A673 (cell line): ENCODE measurements at regions not wholly inside any gene's neighbourhood (a gene's known extent, or its start where the extent isn't known, plus 50 kb on each side); places are given as distances from the start of the nearest gene placed in this dataset.

ENCODE experiments used
- BruUV-seq: library from RNA; stranded (reverse); fragments of 400-500 nt; replicated peaks from 2 replicates; lab custom pipeline; 2021; lab: Mats Ljungman, UMichigan
- CTCF ChIA-PET: fragments of 300-600 bp; sonication (Branson Sonifier 250); formaldehyde crosslinking; loops from one replicate; lab custom pipeline; 2022; ENCODE audit warnings: antibody characterized with exemption; lab: Charles Lee
- POLR2A ChIA-PET: fragments of 300-600 bp; sonication (Branson Sonifier 250); formaldehyde crosslinking; loops from one replicate; lab custom pipeline; 2022; ENCODE audit warnings: antibody characterized with exemption; ENCODE audit not compliant: low non-redundant PET; lab: Charles Lee
- DNase-seq: peaks from one replicate; pipeline ENCODE4 v3.0.0-alpha.2; 2015; ENCODE audit warnings: low spot score
- H3K27ac ChIP-seq: fragments of 200-600 bp; sonication (generic); 2 replicates; pipeline ENCODE4 v1.5.1; 2016; ENCODE audit warnings: mixed run types, low read depth, mild to moderate bottlenecking, mixed read lengths, antibody characterized with exemption, low read length; ENCODE audit not compliant: poor library complexity, severe bottlenecking
- H3K27me3 ChIP-seq: fragments of 200-600 bp; sonication (generic); replicated peaks from 2 replicates; pipeline ENCODE4 v1.6.1; 2017; ENCODE audit warnings: mixed run types, low read depth, mild to moderate bottlenecking, mixed read lengths, antibody characterized with exemption, low read length; ENCODE audit not compliant: insufficient read depth, poor library complexity
- H3K36me3 ChIP-seq: fragments of 200-600 bp; sonication (generic); 2 replicates; pipeline ENCODE4 v1.6.1; 2016; ENCODE audit warnings: mixed run types, mild to moderate bottlenecking, mixed read lengths, antibody characterized with exemption, low read length; ENCODE audit not compliant: insufficient read depth, poor library complexity, severe bottlenecking
- H3K4me1 ChIP-seq: fragments of 200-600 bp; sonication (generic); 2 replicates; pipeline ENCODE4 v1.6.1; 2017; ENCODE audit warnings: mixed run types, mild to moderate bottlenecking, mixed read lengths, antibody characterized with exemption, low read length; ENCODE audit not compliant: insufficient read depth, poor library complexity, severe bottlenecking
- H3K4me3 ChIP-seq: fragments of 200-600 bp; sonication (generic); 2 replicates; pipeline ENCODE4 v1.5.1; 2016; ENCODE audit warnings: low read depth, mixed run types, mild to moderate bottlenecking, mixed read lengths, low read length; ENCODE audit not compliant: poor library complexity, severe bottlenecking
- H3K9me3 ChIP-seq: fragments of 200-600 bp; sonication (generic); 2 replicates; pipeline ENCODE4 v1.6.1; 2016; ENCODE audit warnings: mixed run types, low read depth, mild to moderate bottlenecking, mixed read lengths, antibody characterized with exemption, low read length; ENCODE audit not compliant: poor library complexity, severe bottlenecking
- EZH2 ChIP-seq: fragments of 200-600 bp; sonication (generic); IDR thresholded peaks from 2 replicates; pipeline ENCODE4 v1.6.1; 2017; ENCODE audit warnings: borderline replicate concordance, low read depth, mild to moderate bottlenecking, mixed read lengths, antibody characterized with exemption, low read length; ENCODE audit not compliant: poor library complexity, severe bottlenecking
- intact Hi-C: fragments of 100-400 bp; cut with micrococcal nuclease; formaldehyde crosslinking; loops from one replicate; pipeline ENCODE4 v1.10.0; 2022; ENCODE audit not compliant: unreplicated experiment
- TF ChIP-seq, protein P1 (sequence below): fragments of 300-800, 200-600 bp; sonication (generic); conservative IDR thresholded peaks from 2 replicates; pipeline ENCODE4 v1.5.1; 2017; ENCODE audit warnings: low read depth, mild to moderate bottlenecking, antibody characterized with exemption, low read length, moderate library complexity, mixed read lengths

DNA sequence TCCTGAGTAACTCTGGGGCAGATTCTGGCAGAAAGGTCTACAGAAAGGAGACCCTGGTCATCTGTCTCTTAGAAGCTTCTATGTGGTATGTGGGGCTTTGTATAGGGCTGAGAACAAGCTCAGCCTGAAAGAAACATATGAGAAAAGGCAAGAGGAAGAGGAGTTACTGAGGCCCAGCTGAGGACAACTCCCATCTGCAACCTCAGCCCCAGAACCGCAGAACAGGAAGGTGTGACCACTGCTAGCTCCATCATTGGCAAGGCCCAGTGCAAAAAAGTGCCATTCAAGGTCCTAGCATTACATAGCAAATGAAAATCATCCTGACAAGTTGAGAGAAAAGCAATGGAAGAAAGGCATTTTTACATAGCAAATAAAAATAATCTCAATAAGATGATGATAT lies 503.8 kb downstream of the NPHP4 start:
- Histone ChIP-seq H3K36me3 (no peaks in the 10 kb centered on the region), H3K9me3 (no peaks in the 10 kb centered on the region), H3K27ac (no peak overlapping the region), H3K4me3 (no peak overlapping the region), H3K4me1 (no peaks in the 10 kb centered on the region), H3K27me3 (peaks cover 30% of the 10 kb centered on the region)
- intact Hi-C loops, result no loop called here
- no peak for TF ChIP-seq EZH2
- TF ChIP-seq, protein P1, sequence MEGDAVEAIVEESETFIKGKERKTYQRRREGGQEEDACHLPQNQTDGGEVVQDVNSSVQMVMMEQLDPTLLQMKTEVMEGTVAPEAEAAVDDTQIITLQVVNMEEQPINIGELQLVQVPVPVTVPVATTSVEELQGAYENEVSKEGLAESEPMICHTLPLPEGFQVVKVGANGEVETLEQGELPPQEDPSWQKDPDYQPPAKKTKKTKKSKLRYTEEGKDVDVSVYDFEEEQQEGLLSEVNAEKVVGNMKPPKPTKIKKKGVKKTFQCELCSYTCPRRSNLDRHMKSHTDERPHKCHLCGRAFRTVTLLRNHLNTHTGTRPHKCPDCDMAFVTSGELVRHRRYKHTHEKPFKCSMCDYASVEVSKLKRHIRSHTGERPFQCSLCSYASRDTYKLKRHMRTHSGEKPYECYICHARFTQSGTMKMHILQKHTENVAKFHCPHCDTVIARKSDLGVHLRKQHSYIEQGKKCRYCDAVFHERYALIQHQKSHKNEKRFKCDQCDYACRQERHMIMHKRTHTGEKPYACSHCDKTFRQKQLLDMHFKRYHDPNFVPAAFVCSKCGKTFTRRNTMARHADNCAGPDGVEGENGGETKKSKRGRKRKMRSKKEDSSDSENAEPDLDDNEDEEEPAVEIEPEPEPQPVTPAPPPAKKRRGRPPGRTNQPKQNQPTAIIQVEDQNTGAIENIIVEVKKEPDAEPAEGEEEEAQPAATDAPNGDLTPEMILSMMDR, result no peak
- CTCF ChIA-PET, result no interaction called here
- no peak for DNase-seq
- BruUV-seq, result no TSS peak
- POLR2A ChIA-PET, result no interaction called here

DNA sequence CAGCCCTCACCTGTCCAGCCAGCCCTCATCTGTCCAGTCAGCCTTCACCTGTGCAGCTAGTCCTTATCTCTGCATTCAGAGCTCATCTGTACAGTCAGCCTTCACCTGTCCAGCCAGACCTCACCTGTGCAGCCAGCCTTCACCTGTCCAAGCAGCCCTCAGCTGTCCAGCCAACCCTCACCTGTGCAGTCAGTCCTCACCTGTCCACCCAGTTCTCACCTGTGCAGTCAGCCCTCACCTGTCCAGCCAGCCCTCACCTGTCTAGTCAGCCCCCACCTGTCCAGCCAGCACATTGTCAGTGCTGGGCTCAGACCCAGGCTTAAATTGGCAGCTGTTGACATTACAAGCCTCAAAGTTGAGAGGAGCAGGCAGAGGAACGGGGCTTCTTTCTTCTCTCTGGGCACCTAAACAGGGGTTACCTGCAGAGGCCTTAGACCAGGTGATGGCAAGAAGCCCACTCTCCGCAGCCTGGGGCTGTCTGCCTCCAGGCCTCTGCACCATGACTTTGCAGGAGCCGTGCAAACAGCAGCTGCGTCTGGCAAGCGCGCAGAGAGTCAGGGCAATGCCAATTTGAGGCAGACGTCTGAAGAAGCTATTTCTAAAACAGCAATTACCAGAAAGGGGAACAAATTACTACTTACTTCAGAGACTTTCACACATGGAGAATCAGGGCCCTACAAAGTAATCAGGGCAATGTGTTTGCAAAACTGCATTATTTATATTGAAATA lies 506.1 kb downstream of the NPHP4 start:
- intact Hi-C loops, result no loop called here
- no peaks in the 10 kb centered on the region for H3K36me3 ChIP-seq
- no TSS peak for BruUV-seq
- no peak overlapping the region for H3K27ac ChIP-seq
- TF ChIP-seq, protein P1, result no peak
- no peak for TF ChIP-seq EZH2
- H3K27me3 ChIP-seq, result peaks cover 18% of the 10 kb centered on the region
- POLR2A ChIA-PET, result no interaction called here
- no peaks in the 10 kb centered on the region for H3K4me1 ChIP-seq
- DNase-seq, result no peak
- no peak overlapping the region for H3K4me3 ChIP-seq
- H3K9me3 ChIP-seq, result no peaks in the 10 kb centered on the region
- CTCF ChIA-PET, result no interaction called here

DNA sequence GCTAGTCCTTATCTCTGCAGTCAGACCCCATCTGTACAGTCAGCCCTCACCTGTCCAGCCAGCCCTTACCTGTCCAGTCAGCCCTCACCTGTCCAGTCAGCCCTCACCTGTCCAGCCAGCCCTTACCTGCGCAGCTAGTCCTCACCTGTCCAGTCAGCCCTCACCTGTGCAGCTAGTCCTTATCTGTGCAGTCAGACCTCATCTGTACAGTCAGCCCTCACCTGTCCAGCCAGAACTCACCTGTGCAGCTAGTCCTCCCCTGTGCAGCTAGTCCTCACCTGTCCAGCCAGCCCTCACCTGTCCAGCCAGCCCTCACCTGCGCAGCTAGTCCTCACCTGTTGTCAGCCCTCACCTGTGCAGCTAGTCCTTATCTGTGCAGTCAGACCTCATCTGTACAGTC lies 506.8 kb downstream of the NPHP4 start:
- intact Hi-C loops, result no loop called here
- CTCF ChIA-PET, result no interaction called here
- POLR2A ChIA-PET, result no interaction called here
- Histone ChIP-seq H3K27me3 (peaks cover 11% of the 10 kb centered on the region), H3K4me1 (no peaks in the 10 kb centered on the region), H3K4me3 (no peak overlapping the region), H3K36me3 (no peaks in the 10 kb centered on the region), H3K27ac (no peak overlapping the region), H3K9me3 (no peaks in the 10 kb centered on the region)
- TF ChIP-seq, protein P1, result no peak
- TF ChIP-seq EZH2, result no peak
- no TSS peak for BruUV-seq
- DNase-seq, result no peak
